HCT116 (cell line): ENCODE measurements at regions not wholly inside any gene's neighbourhood (a gene's known extent, or its start where the extent isn't known, plus 50 kb on each side); places are given as distances from the start of the nearest gene placed in this dataset.

Experiments used
- ATAC-seq: fragments of 200-7000 bp; cut with Tn5 transposase; 2 replicates; pipeline ENCODE4 v1.9.1; 2020; ENCODE audit warnings: mild to moderate bottlenecking, moderate library complexity
- BruUV-seq: library from RNA; stranded (reverse); fragments of 400-500 nt; replicated peaks from 2 replicates; lab custom pipeline; 2021; lab: Mats Ljungman, UMichigan
- CTCF ChIA-PET: fragments of 300-600 bp; sonication (Branson Sonifier 250); formaldehyde crosslinking; loops from one replicate; lab custom pipeline; 2021; ENCODE audit warnings: antibody characterized with exemption; lab: Charles Lee
- POLR2A ChIA-PET: fragments of 300-600, 350-600 bp; sonication (Branson Sonifier 250); formaldehyde crosslinking; loops from one replicate; lab custom pipeline; 2021; ENCODE audit warnings: antibody characterized with exemption; lab: Charles Lee
- RAD21 ChIA-PET, 2 experiments: fragments of 300-600 bp; sonication (Branson Sonifier 250); formaldehyde crosslinking; loops; one replicate each; lab custom pipeline; 2023; ENCODE audit warnings: low total read pairs in 2 of 2; ENCODE audit not compliant: uncharacterized antibody in 2 of 2, unreplicated experiment in 2 of 2, low non-redundant PET in 1 of 2; lab: Charles Lee
- DNase-seq: peaks from one replicate; pipeline ENCODE4 v3.0.0-alpha.2; 2010; ENCODE audit warnings: low read depth, low spot score
- H2AFZ ChIP-seq: fragments of 200-600 bp; shearing (Covaris generic), sonication (generic); 2 replicates; pipeline ENCODE4 v1.6.1; 2017; ENCODE audit warnings: low read depth, mixed run types, mixed read lengths, antibody characterized with exemption, low read length; ENCODE audit not compliant: poor library complexity, severe bottlenecking
- H3K27ac ChIP-seq: 2 replicates; pipeline ENCODE4 v1.5.1; 2012; ENCODE audit warnings: low read depth, low read length
- H3K27me3 ChIP-seq: fragments of 200-600 bp; sonication (generic); 2 replicates; pipeline ENCODE4 v1.6.1; 2016; ENCODE audit warnings: mixed run types, low read length, mixed read lengths; ENCODE audit not compliant: insufficient read depth
- H3K36me3 ChIP-seq, 2 experiments: fragments of 200-500 bp in 1 of 2; fragments of 200-600 bp in 1 of 2; sonication (Bioruptor generic) in 1 of 2; sonication (generic) in 1 of 2; 2 replicates each; pipeline versions ENCODE4 v1.5.1 to v1.6.1; 2014 to 2016; ENCODE audit warnings: low read length in 2 of 2, inconsistent platforms in 1 of 2, mixed read lengths in 1 of 2, mixed run types in 1 of 2; ENCODE audit not compliant: insufficient read depth in 2 of 2, control insufficient read depth in 1 of 2
- H3K4me1 ChIP-seq, 2 experiments: fragments of 200-600 bp in 1 of 2; sonication (generic) in 1 of 2; 2 replicates each; pipeline versions ENCODE4 v1.5.1 to v1.6.1; 2012 to 2017; ENCODE audit warnings: low read length in 2 of 2, inconsistent platforms in 1 of 2, mild to moderate bottlenecking in 1 of 2, mixed read lengths in 1 of 2, mixed run types in 1 of 2, moderate library complexity in 1 of 2; ENCODE audit not compliant: insufficient read depth in 2 of 2, control insufficient read depth in 1 of 2
- H3K4me2 ChIP-seq: fragments of 200-600 bp; sonication (generic); 2 replicates; pipeline ENCODE4 v1.6.1; 2017; ENCODE audit warnings: mixed run types, low read length, mixed read lengths
- H3K4me3 ChIP-seq, 2 experiments: fragments of 200-600 bp in 1 of 2; sonication (generic) in 1 of 2; replicated peaks in 1 of 2; 2 replicates each; pipeline ENCODE4 v1.5.1; 2011 to 2016; ENCODE audit warnings: low read length in 2 of 2, control low read depth in 1 of 2, low read depth in 1 of 2, mild to moderate bottlenecking in 1 of 2, mixed read lengths in 1 of 2, mixed run types in 1 of 2
- H3K79me2 ChIP-seq: fragments of 200-600 bp; sonication (generic); 2 replicates; pipeline ENCODE4 v1.6.1; 2017; ENCODE audit warnings: mild to moderate bottlenecking, mixed run types, low read length, moderate library complexity, mixed read lengths; ENCODE audit not compliant: insufficient read depth
- H3K9ac ChIP-seq: fragments of 200-600 bp; sonication (generic); 2 replicates; pipeline ENCODE4 v1.6.1; 2016; ENCODE audit warnings: low read length, mixed read lengths
- H3K9me2 ChIP-seq: fragments of 200-600 bp; sonication (generic), shearing (Covaris generic); 2 replicates; pipeline ENCODE4 v1.6.1; 2017; ENCODE audit warnings: mixed run types, mild to moderate bottlenecking, moderate library complexity; ENCODE audit not compliant: insufficient read depth
- H3K9me3 ChIP-seq, 2 experiments: fragments of 200-500 bp in 1 of 2; fragments of 200-600 bp in 1 of 2; sonication (Bioruptor generic) in 1 of 2; sonication (generic) in 1 of 2; 2 replicates each; pipeline ENCODE4 v1.6.1; 2014 to 2017; ENCODE audit warnings: low read length in 2 of 2, mixed read lengths in 2 of 2, inconsistent platforms in 1 of 2, low read depth in 1 of 2, mild to moderate bottlenecking in 1 of 2, mixed run types in 1 of 2, moderate library complexity in 1 of 2; ENCODE audit not compliant: control insufficient read depth in 1 of 2, insufficient read depth in 1 of 2
- H4K20me1 ChIP-seq: fragments of 200-600 bp; sonication (generic), shearing (Covaris generic); 2 replicates; pipeline ENCODE4 v1.6.1; 2017; ENCODE audit warnings: mixed run types, mild to moderate bottlenecking, moderate library complexity; ENCODE audit not compliant: insufficient read depth
- CEBPB ChIP-seq: IDR thresholded peaks from 2 replicates; pipeline ENCODE4 v1.6.1; 2012; ENCODE audit warnings: low read depth
- ELF1 ChIP-seq: IDR thresholded peaks from 2 replicates; pipeline ENCODE4 v1.6.1; 2012; ENCODE audit warnings: low read depth, borderline replicate concordance
- EZH2phosphoT487 ChIP-seq: fragments of 200-600 bp; IDR thresholded peaks from 2 replicates; pipeline ENCODE4 v1.6.1; 2018; ENCODE audit warnings: antibody characterized with exemption, borderline replicate concordance
- FOSL1 ChIP-seq: IDR thresholded peaks from 2 replicates; pipeline ENCODE4 v1.6.1; 2012; ENCODE audit warnings: low read depth
- JUND ChIP-seq: IDR thresholded peaks from 2 replicates; pipeline ENCODE4 v1.6.1; 2012
- MAX ChIP-seq: IDR thresholded peaks from 2 replicates; pipeline ENCODE4 v1.6.1; 2012
- POLR2A ChIP-seq: IDR thresholded peaks from 2 replicates; pipeline ENCODE4 v1.7.0; 2011; ENCODE audit warnings: borderline replicate concordance; ENCODE audit not compliant: insufficient read depth, insufficient read length; ENCODE audit errors: extremely low read depth
- RAD21 ChIP-seq: IDR thresholded peaks from 2 replicates; pipeline ENCODE4 v1.6.1; 2012; ENCODE audit warnings: low read depth, mild to moderate bottlenecking
- REST ChIP-seq: IDR thresholded peaks from 2 replicates; pipeline ENCODE4 v1.6.1; 2012; ENCODE audit warnings: low read depth
- SP1 ChIP-seq: IDR thresholded peaks from 2 replicates; pipeline ENCODE4 v1.6.1; 2012; ENCODE audit warnings: low read depth
- SRF ChIP-seq: IDR thresholded peaks from 2 replicates; pipeline ENCODE4 v1.6.1; 2012; ENCODE audit warnings: low read depth
- TCF7L2 ChIP-seq: IDR thresholded peaks from 2 replicates; pipeline ENCODE4 v1.7.0; 2011; ENCODE audit warnings: borderline replicate concordance, inconsistent platforms; ENCODE audit not compliant: insufficient read depth, insufficient read length; ENCODE audit errors: extremely low read depth
- YY1 ChIP-seq: IDR thresholded peaks from 2 replicates; pipeline ENCODE4 v1.6.1; 2011; ENCODE audit warnings: low read length, low read depth, moderate library complexity, mild to moderate bottlenecking; ENCODE audit not compliant: insufficient replicate concordance; ENCODE audit errors: extremely low read depth
- ZFX ChIP-seq: fragments of 450-650 bp; IDR thresholded peaks from 2 replicates; pipeline ENCODE4 v1.6.1; 2017
- ZNF274 ChIP-seq: fragments of 200-500 bp; sonication (Bioruptor generic); IDR thresholded peaks from 2 replicates; pipeline ENCODE4 v1.6.1; 2014; ENCODE audit warnings: mild to moderate bottlenecking, low read depth, low read length, inconsistent platforms
- intact Hi-C: fragments of 100-400 bp; cut with micrococcal nuclease; formaldehyde crosslinking; loops from 2 replicates; pipeline ENCODE4 v1.10.0; 2022

GRCh38 chr9:80648336-80648735 lies 1041.0 kb downstream of the TLE1 start:
- H4K20me1 ChIP-seq = no peaks in the 10 kb centered on the region
- TF ChIP-seq JUND (no peak), YY1 (no peak), ELF1 (no peak), ZNF274 (no peak)
- TF ChIP-seq, all 23 proteins: peak for 0
- no TSS peak for BruUV-seq
- Histone ChIP-seq H3K4me1 (no peaks in the 10 kb centered on the region), H3K9me2 (no peaks in the 10 kb centered on the region), H3K9me3 (peaks cover 3 to 4% of the 10 kb centered on the region in 2 experiments; a peak in 2 of 4 replicates), H3K79me2 (no peaks in the 10 kb centered on the region), H3K36me3 (no peaks in the 10 kb centered on the region), H3K4me3 (no peak overlapping the region), H2AFZ (no peak overlapping the region), H3K4me2 (no peak overlapping the region), H3K9ac (no peak overlapping the region), H3K27ac (no peak overlapping the region), H3K27me3 (no peaks in the 10 kb centered on the region)
- RAD21 ChIA-PET = no interaction called here
- DNase-seq (no peak), ATAC-seq (no peak)
- intact Hi-C loops = no loop called here
- CTCF ChIA-PET = no interaction called here
- POLR2A ChIA-PET = no interaction called here

- ChIA-PET CTCF (no interaction called here), POLR2A (no interaction called here), RAD21 (no interaction called here)
- BruUV-seq = no TSS peak
- no peak for TF ChIP-seq MAX
- no peak for TF ChIP-seq REST
- TF ChIP-seq ELF1 = no peak
- TF ChIP-seq ZNF274 = no peak
- no peak for TF ChIP-seq CEBPB
- no peak for TF ChIP-seq TCF7L2
- TF ChIP-seq SRF = no peak
- TF ChIP-seq YY1 = no peak
- TF ChIP-seq FOSL1 = no peak
- no peak for TF ChIP-seq EZH2phosphoT487
- no peak for TF ChIP-seq SP1
- TF ChIP-seq ZFX = no peak
- no peak for TF ChIP-seq RAD21
- TF ChIP-seq POLR2A = no peak
- H3K79me2 ChIP-seq = no peaks in the 10 kb centered on the region
- no peak overlapping the region for H3K4me3 ChIP-seq
- no peaks in the 10 kb centered on the region for H3K9me2 ChIP-seq
- no peaks in the 10 kb centered on the region for H3K27me3 ChIP-seq
- intact Hi-C loops = no loop called here
- no peak overlapping the region for H3K9ac ChIP-seq
- no peak overlapping the region for H3K27ac ChIP-seq
- H3K4me2 ChIP-seq = no peak overlapping the region
- H3K4me1 ChIP-seq = no peaks in the 10 kb centered on the region
- DNase-seq (no peak), ATAC-seq (no peak)
- no peaks in the 10 kb centered on the region for H4K20me1 ChIP-seq
- H3K36me3 ChIP-seq = no peaks in the 10 kb centered on the region
- no peak overlapping the region for H2AFZ ChIP-seq
- peaks cover 3 to 4% of the 10 kb centered on the region in 2 experiments; a peak in 1 of 4 replicates for H3K9me3 ChIP-seq
These were observed 1043.1 kb downstream of the TLE1 start for GRCh38 chr9:80646211-80646610.
